ENCODE measurements at regions not wholly inside any gene's neighbourhood (a gene's known extent, or its start where the extent isn't known, plus 50 kb on each side); places are given as distances from the start of the nearest gene placed in this dataset.

DNA sequence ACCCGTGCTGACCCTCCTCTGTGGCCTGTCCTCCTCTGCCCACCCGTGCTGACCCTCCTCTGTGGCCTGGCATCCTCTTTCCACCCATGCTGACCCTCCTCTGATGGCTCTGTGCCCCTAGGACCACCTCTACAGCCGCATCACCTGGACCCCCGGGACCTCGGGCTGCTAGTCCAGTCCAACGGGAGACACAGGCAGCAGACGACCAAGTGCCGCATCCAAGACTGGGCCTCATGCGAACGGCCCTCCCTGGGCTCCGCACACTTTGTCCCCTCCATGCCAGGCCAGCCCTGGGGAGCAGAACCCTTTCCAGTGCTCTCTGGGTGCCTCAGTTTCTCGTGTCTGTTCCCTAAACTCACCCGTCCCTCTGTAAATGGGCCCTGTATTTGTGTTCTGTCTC is 107.2 kb upstream of the RNF32 start:
- no peak for TF ChIP-seq BHLHE40 (IDR thresholded peaks at IDR 0.05; ENCODE audit: low read depth, low read length)
- TF ChIP-seq, protein P1, sequence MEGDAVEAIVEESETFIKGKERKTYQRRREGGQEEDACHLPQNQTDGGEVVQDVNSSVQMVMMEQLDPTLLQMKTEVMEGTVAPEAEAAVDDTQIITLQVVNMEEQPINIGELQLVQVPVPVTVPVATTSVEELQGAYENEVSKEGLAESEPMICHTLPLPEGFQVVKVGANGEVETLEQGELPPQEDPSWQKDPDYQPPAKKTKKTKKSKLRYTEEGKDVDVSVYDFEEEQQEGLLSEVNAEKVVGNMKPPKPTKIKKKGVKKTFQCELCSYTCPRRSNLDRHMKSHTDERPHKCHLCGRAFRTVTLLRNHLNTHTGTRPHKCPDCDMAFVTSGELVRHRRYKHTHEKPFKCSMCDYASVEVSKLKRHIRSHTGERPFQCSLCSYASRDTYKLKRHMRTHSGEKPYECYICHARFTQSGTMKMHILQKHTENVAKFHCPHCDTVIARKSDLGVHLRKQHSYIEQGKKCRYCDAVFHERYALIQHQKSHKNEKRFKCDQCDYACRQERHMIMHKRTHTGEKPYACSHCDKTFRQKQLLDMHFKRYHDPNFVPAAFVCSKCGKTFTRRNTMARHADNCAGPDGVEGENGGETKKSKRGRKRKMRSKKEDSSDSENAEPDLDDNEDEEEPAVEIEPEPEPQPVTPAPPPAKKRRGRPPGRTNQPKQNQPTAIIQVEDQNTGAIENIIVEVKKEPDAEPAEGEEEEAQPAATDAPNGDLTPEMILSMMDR (conservative IDR thresholded peaks at IDR 0.05; ENCODE audit: low read depth, low read length), result no peak
- no peak for TF ChIP-seq POLR2A (IDR thresholded peaks at IDR 0.05; ENCODE audit: low read depth, low read length)
- TF ChIP-seq SMC3 (IDR thresholded peaks at IDR 0.05; ENCODE audit: low read depth, low read length), result no peak
- no peak for TF ChIP-seq CEBPB (IDR thresholded peaks at IDR 0.05; ENCODE audit: low read depth, low read length)
- TF ChIP-seq, protein P2, sequence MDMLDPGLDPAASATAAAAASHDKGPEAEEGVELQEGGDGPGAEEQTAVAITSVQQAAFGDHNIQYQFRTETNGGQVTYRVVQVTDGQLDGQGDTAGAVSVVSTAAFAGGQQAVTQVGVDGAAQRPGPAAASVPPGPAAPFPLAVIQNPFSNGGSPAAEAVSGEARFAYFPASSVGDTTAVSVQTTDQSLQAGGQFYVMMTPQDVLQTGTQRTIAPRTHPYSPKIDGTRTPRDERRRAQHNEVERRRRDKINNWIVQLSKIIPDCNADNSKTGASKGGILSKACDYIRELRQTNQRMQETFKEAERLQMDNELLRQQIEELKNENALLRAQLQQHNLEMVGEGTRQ (IDR thresholded peaks at IDR 0.05; ENCODE audit: low read depth, low read length), result no peak
- no peak for TF ChIP-seq MAFK (IDR thresholded peaks at IDR 0.05; ENCODE audit: low read depth, low read length)
- no peak for TF ChIP-seq MAZ (IDR thresholded peaks at IDR 0.05; ENCODE audit: borderline replicate concordance, low read depth, low read length)
